ENCODE measurements at regions not wholly inside any gene's neighbourhood (a gene's known extent, or its start where the extent isn't known, plus 50 kb on each side); places are given as distances from the start of the nearest gene placed in this dataset.

DNA sequence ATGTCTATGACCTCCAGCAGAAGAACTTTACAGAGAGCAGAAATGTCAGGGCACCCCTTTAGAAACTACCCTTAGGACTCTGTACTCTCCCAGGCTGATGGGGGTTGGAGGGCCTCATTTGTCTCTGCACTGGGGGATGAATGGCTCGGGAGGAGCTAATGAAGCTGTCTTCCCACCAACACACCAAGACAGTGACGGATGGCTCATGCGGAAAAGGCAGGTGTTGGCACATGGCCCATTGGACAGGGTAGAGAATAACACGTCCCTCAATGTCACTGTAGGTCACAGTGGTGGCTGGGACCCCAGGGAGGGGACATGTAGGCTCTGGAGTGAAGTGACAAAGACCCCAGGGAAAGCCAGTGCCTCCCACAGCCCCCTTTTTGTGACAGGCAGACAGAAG, 64.0 kb upstream of the PCBD1 start:
- Histone ChIP-seq H3K9me3 (no peaks in the 10 kb centered on the region), H3K4me3 (no peak overlapping the region), H3K27ac (no peak overlapping the region), H3K36me3 (no peaks in the 10 kb centered on the region), H3K27me3 (peaks cover 0 to 6% (median 0%) of the 10 kb centered on the region in 7 donors), H3K4me1 (no peaks in the 10 kb centered on the region)
- no peak for ATAC-seq
- DNase-seq = no peak
- TF ChIP-seq, protein P1, sequence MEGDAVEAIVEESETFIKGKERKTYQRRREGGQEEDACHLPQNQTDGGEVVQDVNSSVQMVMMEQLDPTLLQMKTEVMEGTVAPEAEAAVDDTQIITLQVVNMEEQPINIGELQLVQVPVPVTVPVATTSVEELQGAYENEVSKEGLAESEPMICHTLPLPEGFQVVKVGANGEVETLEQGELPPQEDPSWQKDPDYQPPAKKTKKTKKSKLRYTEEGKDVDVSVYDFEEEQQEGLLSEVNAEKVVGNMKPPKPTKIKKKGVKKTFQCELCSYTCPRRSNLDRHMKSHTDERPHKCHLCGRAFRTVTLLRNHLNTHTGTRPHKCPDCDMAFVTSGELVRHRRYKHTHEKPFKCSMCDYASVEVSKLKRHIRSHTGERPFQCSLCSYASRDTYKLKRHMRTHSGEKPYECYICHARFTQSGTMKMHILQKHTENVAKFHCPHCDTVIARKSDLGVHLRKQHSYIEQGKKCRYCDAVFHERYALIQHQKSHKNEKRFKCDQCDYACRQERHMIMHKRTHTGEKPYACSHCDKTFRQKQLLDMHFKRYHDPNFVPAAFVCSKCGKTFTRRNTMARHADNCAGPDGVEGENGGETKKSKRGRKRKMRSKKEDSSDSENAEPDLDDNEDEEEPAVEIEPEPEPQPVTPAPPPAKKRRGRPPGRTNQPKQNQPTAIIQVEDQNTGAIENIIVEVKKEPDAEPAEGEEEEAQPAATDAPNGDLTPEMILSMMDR (IDR thresholded peaks at IDR 0.05) = no peak
- 64 to 73% methylated on average over 4 of the region's 4 CpGs for WGBS, 2 donors
- intact Hi-C loops (cut with DNase I) = no loop called here

GRCh38 chr10:70952921-70953320, 64.6 kb upstream of the PCBD1 start:
- TF ChIP-seq, protein P1 (IDR thresholded peaks at IDR 0.05) = no peak
- Histone ChIP-seq H3K27me3 (peaks cover 0 to 7% (median 0%) of the 10 kb centered on the region in 7 donors), H3K36me3 (no peaks in the 10 kb centered on the region), H3K4me1 (no peaks in the 10 kb centered on the region), H3K27ac (no peak overlapping the region), H3K4me3 (no peak overlapping the region), H3K9me3 (no peaks in the 10 kb centered on the region)
- intact Hi-C loops (cut with DNase I) = no loop called here
- WGBS, 2 donors = 85 to 87% methylated on average over 5 of the region's 5 CpGs
- DNase-seq (no peak), ATAC-seq (no peak)

GRCh38 chr10:70954381-70955176, 66.2 kb upstream of the PCBD1 start:
- Histone ChIP-seq H3K36me3 (no peaks in the 10 kb centered on the region), H3K27me3 (peaks cover 0 to 7% (median 0%) of the 10 kb centered on the region in 7 donors), H3K9me3 (no peaks in the 10 kb centered on the region), H3K4me1 (no peaks in the 10 kb centered on the region), H3K4me3 (no peak overlapping the region), H3K27ac (no peak overlapping the region)
- TF ChIP-seq, protein P1 (IDR thresholded peaks at IDR 0.05) = no peak
- WGBS, 2 donors = 86 to 89% methylated on average over 13 of the region's 13 CpGs
- intact Hi-C loops (cut with DNase I) = no loop called here
- ATAC-seq = no peak
- DNase-seq = no peak

DNA sequence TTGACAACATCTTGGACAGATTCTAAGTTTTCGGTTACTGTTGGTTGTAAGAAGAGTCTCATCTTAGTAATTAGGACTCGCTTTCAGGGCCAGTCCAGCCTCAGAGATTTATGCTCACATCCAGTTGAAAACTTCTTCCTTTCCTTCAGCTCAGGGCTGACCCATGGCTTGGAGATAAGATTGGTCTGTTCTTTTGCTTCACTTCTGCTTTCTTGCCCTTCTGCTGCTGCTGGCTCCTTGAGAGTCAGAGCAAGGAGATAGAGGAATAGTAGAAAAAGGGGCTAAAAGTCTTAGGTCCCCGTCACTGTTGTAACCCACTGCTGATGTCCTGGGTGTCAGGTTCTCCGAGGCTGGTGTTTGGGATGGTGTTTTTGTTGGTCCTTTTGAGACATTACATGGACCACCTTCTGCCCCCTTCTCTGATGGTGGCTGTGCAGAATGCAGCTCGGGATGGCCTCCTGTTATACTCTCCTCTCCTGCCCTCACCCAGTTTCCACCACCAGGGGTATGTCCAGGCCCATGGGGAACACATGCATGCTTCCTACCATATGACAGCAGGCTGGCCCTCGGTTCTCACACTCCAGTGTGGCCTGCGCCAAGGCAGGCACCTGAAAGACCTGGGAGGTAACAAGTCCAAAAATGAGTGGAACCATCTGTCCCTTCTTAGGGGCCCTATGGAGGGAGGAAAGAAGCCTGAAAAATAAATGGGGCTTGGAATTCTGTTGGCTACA, 67.8 kb upstream of the PCBD1 start:
- H3K36me3 ChIP-seq = no peaks in the 10 kb centered on the region
- H3K27ac ChIP-seq = no peak overlapping the region
- 55 to 63% methylated on average over 7 of the region's 7 CpGs for WGBS, 2 donors
- H3K27me3 ChIP-seq = peaks cover 0 to 7% (median 0%) of the 10 kb centered on the region in 7 donors
- TF ChIP-seq, protein P1 (IDR thresholded peaks at IDR 0.05) = peak in 2 of 9 donors; percentile 6 to 8
- DNase-seq (no peak), ATAC-seq (peak in 1 of 8 donors; percentile 28)
- no peaks in the 10 kb centered on the region for H3K9me3 ChIP-seq
- intact Hi-C loops (cut with DNase I) = no loop called here
- no peak overlapping the region for H3K4me3 ChIP-seq
- no peaks in the 10 kb centered on the region for H3K4me1 ChIP-seq

All from heart right ventricle (tissue), 16 donors.